ENCODE measurements at regions not wholly inside any gene's neighbourhood (a gene's known extent, or its start where the extent isn't known, plus 50 kb on each side); places are given as distances from the start of the nearest gene placed in this dataset.

- no peak for DNase-seq (ENCODE audit: low spot score in 2 of 2)
- no peak overlapping the region for H3K4me3 ChIP-seq (ENCODE audit: low read depth, poor library complexity, severe bottlenecking)
- intact Hi-C loops (cut with DNase I; ENCODE audit: low total_unique reads) = no loop called here
- no peak for TF ChIP-seq CTCF (IDR thresholded peaks at IDR 0.05)
- no peak for TF ChIP-seq POLR2A (IDR thresholded peaks at IDR 0.05)
These were observed 90.8 kb downstream of the ELAPOR2 start for GRCh38 chr7:86968618-86969017.

- 66 to 72% methylated on average over 2 of the region's 2 CpGs for WGBS, 2 donors
- H3K4me3 ChIP-seq (ENCODE audit: low read depth, poor library complexity, severe bottlenecking) = no peak overlapping the region
- intact Hi-C loops (cut with DNase I; ENCODE audit: low total_unique reads) = no loop called here
- DNase-seq (ENCODE audit: low spot score in 2 of 2) = no peak
- TF ChIP-seq POLR2A (IDR thresholded peaks at IDR 0.05) (no peak), CTCF (IDR thresholded peaks at IDR 0.05) (no peak)
These were observed 92.5 kb downstream of the ELAPOR2 start for GRCh38 chr7:86966916-86967315.

GRCh38 chr7:86965727-86966120 lies 93.7 kb downstream of the ELAPOR2 start:
- DNase-seq (ENCODE audit: low spot score in 2 of 2) = no peak
- no peak overlapping the region for H3K4me3 ChIP-seq (ENCODE audit: low read depth, poor library complexity, severe bottlenecking)
- WGBS, 2 donors = 90 to 92% methylated on average over 2 of the region's 2 CpGs
- intact Hi-C loops (cut with DNase I; ENCODE audit: low total_unique reads) = no loop called here
- no peak for TF ChIP-seq POLR2A (IDR thresholded peaks at IDR 0.05)
- TF ChIP-seq CTCF (IDR thresholded peaks at IDR 0.05) = no peak

GRCh38 chr7:86964973-86965726 lies 94.3 kb downstream of the ELAPOR2 start:
- intact Hi-C loops (cut with DNase I; ENCODE audit: low total_unique reads) = no loop called here
- DNase-seq (ENCODE audit: low spot score in 2 of 2) = no peak
- WGBS, 2 donors = 78 to 80% methylated on average over 4 of the region's 4 CpGs
- no peak overlapping the region for H3K4me3 ChIP-seq (ENCODE audit: low read depth, poor library complexity, severe bottlenecking)
- TF ChIP-seq POLR2A (IDR thresholded peaks at IDR 0.05) (no peak), CTCF (IDR thresholded peaks at IDR 0.05) (no peak)

GRCh38 chr7:86963599-86964230 lies 95.7 kb downstream of the ELAPOR2 start:
- 61 to 72% methylated on average over 2 of the region's 2 CpGs for WGBS, 2 donors
- intact Hi-C loops (cut with DNase I; ENCODE audit: low total_unique reads) = no loop called here
- TF ChIP-seq CTCF (IDR thresholded peaks at IDR 0.05) (no peak), POLR2A (IDR thresholded peaks at IDR 0.05) (no peak)
- no peak overlapping the region for H3K4me3 ChIP-seq (ENCODE audit: low read depth, poor library complexity, severe bottlenecking)
- DNase-seq (ENCODE audit: low spot score in 2 of 2) = no peak

All from lower leg skin (tissue), 4 donors.